Vagina (tissue), 2 donors: ENCODE measurements at regions not wholly inside any gene's neighbourhood (a gene's known extent, or its start where the extent isn't known, plus 50 kb on each side); places are given as distances from the start of the nearest gene placed in this dataset.

Source experiments
- POLR2A ChIP-seq, 2 donors: fragments of 450-650 bp; IDR thresholded peaks; one replicate each; pipeline ENCODE4 v1.6.1; 2017; ENCODE audit warnings: antibody characterized with exemption in 2 of 2, mild to moderate bottlenecking in 2 of 2, moderate library complexity in 2 of 2
- POLR2AphosphoS5 ChIP-seq, 2 donors: sonication (generic); formaldehyde crosslinking; IDR thresholded peaks; one replicate each; pipeline ENCODE4 v1.9.0; 2017; ENCODE audit warnings: antibody characterized with exemption in 2 of 2, mild to moderate bottlenecking in 2 of 2, low read depth in 1 of 2; ENCODE audit not compliant: insufficient read depth in 1 of 2
- TF ChIP-seq, protein P1 (sequence below), 3 experiments: fragments of 450-650 bp in 2 of 3; fragments of 200-600 bp in 1 of 3; sonication (generic) in 1 of 3; IDR thresholded peaks; one replicate each; pipeline ENCODE4 v1.5.1; 2017 to 2019; ENCODE audit warnings: antibody characterized with exemption in 3 of 3, mild to moderate bottlenecking in 2 of 3, moderate library complexity in 2 of 3

DNA sequence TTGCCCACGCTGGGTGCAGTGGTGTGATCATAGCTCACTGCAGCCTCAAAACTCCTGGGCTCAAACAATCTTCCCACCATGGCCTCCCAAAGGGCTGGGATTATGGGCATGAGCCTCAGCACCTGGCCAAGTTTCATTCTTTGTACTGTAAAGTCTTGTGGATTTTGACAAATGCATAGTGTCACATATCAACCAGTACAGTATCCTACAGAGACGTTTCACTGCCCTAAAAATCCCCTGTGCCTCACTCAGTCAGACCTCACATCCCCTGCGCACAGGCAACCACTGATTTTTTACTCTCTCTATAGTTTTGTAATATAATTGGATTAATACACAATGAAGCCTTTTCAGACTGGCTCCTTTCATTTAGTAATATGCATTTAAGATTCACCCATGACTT, 130.7 kb upstream of the UBE2E1 start:
- TF ChIP-seq, protein P1, sequence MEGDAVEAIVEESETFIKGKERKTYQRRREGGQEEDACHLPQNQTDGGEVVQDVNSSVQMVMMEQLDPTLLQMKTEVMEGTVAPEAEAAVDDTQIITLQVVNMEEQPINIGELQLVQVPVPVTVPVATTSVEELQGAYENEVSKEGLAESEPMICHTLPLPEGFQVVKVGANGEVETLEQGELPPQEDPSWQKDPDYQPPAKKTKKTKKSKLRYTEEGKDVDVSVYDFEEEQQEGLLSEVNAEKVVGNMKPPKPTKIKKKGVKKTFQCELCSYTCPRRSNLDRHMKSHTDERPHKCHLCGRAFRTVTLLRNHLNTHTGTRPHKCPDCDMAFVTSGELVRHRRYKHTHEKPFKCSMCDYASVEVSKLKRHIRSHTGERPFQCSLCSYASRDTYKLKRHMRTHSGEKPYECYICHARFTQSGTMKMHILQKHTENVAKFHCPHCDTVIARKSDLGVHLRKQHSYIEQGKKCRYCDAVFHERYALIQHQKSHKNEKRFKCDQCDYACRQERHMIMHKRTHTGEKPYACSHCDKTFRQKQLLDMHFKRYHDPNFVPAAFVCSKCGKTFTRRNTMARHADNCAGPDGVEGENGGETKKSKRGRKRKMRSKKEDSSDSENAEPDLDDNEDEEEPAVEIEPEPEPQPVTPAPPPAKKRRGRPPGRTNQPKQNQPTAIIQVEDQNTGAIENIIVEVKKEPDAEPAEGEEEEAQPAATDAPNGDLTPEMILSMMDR (IDR thresholded peaks at IDR 0.05), result no peak
- TF ChIP-seq POLR2AphosphoS5 (IDR thresholded peaks at IDR 0.05; ENCODE audit: insufficient read depth in 1 of 2, low read depth in 1 of 2) (no peak), POLR2A (IDR thresholded peaks at IDR 0.05) (no peak)
